Epithelial cell of esophagus (primary cell): ENCODE measurements at regions not wholly inside any gene's neighbourhood (a gene's known extent, or its start where the extent isn't known, plus 50 kb on each side); places are given as distances from the start of the nearest gene placed in this dataset.
A peak's percentile ranks its signal among the peaks of the same experiment; 100 is the strongest.

Source experiments
- DNase-seq: peaks from one replicate; pipeline ENCODE4 v3.0.0; 2010; ENCODE audit warnings: low read depth
- H3K4me3 ChIP-seq: 2 replicates; pipeline ENCODE4 v1.5.1; 2011; ENCODE audit warnings: mild to moderate bottlenecking, low read length, control low read depth
- CTCF ChIP-seq: IDR thresholded peaks from 2 replicates; pipeline ENCODE4 v1.5.1; 2011; ENCODE audit warnings: low read depth, mild to moderate bottlenecking, low read length, control low read depth, inconsistent platforms; ENCODE audit not compliant: insufficient read depth; ENCODE audit errors: missing control alignments

- TF ChIP-seq CTCF, result no peak
- peak; percentile 89 for DNase-seq
- no peak overlapping the region for H3K4me3 ChIP-seq
Measured at GRCh38 chr13:50529154-50529882, 314.2 kb downstream of the DLEU7 start.

GRCh38 chr13:50531917-50532899 is 311.3 kb downstream of the DLEU7 start:
- peak; percentile 48 for DNase-seq
- H3K4me3 ChIP-seq, result no peak overlapping the region
- peak; percentile 63 for TF ChIP-seq CTCF

DNA sequence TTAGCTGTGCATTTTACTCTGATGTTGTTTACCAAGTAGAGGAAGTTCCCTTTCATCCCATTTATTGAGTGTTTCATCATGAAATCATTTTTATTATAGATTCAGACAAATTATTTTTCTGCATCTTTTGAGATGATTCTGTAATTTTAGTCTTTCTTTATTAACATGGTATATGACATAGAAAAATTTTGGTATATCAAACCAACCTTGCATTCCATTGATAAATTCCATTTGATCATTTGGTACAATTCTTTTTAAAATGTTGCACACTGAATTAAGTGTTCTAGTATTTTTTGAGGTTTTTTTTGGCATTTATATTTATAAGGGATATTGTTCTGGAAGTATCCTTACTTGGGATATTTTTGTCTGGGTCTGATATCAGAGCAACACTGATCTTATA is 308.4 kb downstream of the DLEU7 start:
- no peak for TF ChIP-seq CTCF
- H3K4me3 ChIP-seq, result no peak overlapping the region
- no peak for DNase-seq

GRCh38 chr13:50537029-50537428 is 306.5 kb downstream of the DLEU7 start:
- DNase-seq, result peak; percentile 79
- H3K4me3 ChIP-seq, result no peak overlapping the region
- TF ChIP-seq CTCF, result no peak

DNA sequence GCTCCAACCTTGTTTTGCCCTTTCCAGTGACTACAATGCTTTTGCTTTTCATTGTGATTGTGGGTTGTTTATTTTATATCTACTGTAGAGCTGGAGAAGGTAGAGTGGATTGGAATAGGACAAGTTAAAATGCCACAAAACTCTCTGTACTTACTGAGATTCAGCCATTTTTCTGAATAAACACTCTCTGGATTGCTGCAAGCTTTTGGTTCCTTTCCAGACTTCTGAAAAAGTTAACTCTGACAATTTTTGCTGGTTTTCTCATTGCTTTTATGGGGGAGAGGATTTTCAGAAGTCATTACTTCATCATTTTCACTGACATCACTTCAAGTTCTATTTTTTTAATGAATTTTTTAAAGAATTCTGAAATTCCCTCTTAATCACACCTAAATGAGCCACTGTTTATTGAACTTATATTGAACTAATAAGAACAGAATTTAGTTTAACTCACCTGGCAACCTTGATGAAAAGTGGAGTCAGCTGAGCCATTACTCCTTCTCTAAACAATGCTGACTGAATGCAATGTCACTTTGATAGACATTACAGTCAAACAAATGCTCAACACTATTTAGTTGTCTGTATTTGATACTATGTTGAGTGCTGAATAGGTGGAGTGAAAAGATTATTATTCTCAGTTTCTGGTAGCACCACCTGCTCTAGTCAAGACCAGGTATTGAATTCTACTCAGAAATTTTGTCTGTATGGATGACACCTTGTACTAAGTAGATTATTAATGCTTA is 303.5 kb downstream of the DLEU7 start:
- H3K4me3 ChIP-seq, result no peak overlapping the region
- no peak for TF ChIP-seq CTCF
- no peak for DNase-seq

- H3K4me3 ChIP-seq, result no peak overlapping the region
- TF ChIP-seq CTCF, result no peak
- DNase-seq, result no peak
Measured at GRCh38 chr13:50543141-50543540, 300.4 kb downstream of the DLEU7 start.
